GM12878 (cell line): ENCODE measurements at regions not wholly inside any gene's neighbourhood (a gene's known extent, or its start where the extent isn't known, plus 50 kb on each side); places are given as distances from the start of the nearest gene placed in this dataset.

ENCODE experiments used
- ATAC-seq: fragments of 200-7000 bp; cut with Tn5 transposase; 3 replicates; pipeline ENCODE4 v1.9.1; 2020; ENCODE audit warnings: mild to moderate bottlenecking, moderate library complexity
- BruUV-seq: library from RNA; stranded (reverse); fragments of 400-500 nt; replicated peaks from 2 replicates; lab custom pipeline; 2021; lab: Mats Ljungman, UMichigan
- CTCF ChIA-PET: fragments of 300-600 bp; sonication (Branson Sonifier 250); formaldehyde crosslinking; extraction: SDS; loops from one replicate; lab custom pipeline; 2021; ENCODE audit warnings: inconsistent platforms; lab: Yijun Ruan, JAX
- POLR2A ChIA-PET: fragments of 350-600 bp; formaldehyde crosslinking; extraction: SDS; loops from one replicate; lab custom pipeline; 2021; ENCODE audit warnings: inconsistent platforms; lab: Charles Lee
- RAD21 ChIA-PET: fragments of 300-600 bp; sonication (Branson Sonifier 250); formaldehyde crosslinking; loops from one replicate; lab custom pipeline; 2023; ENCODE audit warnings: antibody characterized with exemption; ENCODE audit not compliant: unreplicated experiment; lab: Charles Lee
- SMC1A ChIA-PET: fragments of 300-600 bp; sonication (Branson Sonifier 250); formaldehyde crosslinking; loops from one replicate; lab custom pipeline; 2023; ENCODE audit not compliant: unreplicated experiment, uncharacterized antibody; lab: Charles Lee
- DNase-seq: peaks from one replicate; pipeline ENCODE4 v3.0.0-alpha.2; 2011; ENCODE audit warnings: low read depth, low spot score
- FAIRE-seq: peaks from 3 replicates; lab custom pipeline; 2011; peaks lifted over from hg19 to GRCh38; lab: Jason Lieb, UNC
- H2AFZ ChIP-seq: 2 replicates; pipeline ENCODE4 v1.6.0; 2011; ENCODE audit warnings: low read depth, low read length, control low read depth; ENCODE audit not compliant: control insufficient read depth
- H3K27ac ChIP-seq: 2 replicates; pipeline ENCODE4 v1.5.1; 2011; ENCODE audit warnings: control low read depth; ENCODE audit not compliant: control insufficient read depth, insufficient read depth
- H3K27me3 ChIP-seq, 2 experiments: replicated peaks in 1 of 2; 2 replicates each; pipeline versions ENCODE4 v1.6.0 to v1.6.1; 2011; ENCODE audit warnings: low read length in 1 of 2; ENCODE audit not compliant: control insufficient read depth in 2 of 2, insufficient read depth in 2 of 2
- H3K36me3 ChIP-seq, 2 experiments: 2 replicates each; pipeline ENCODE4 v1.5.1; 2011; ENCODE audit warnings: low read length in 1 of 2; ENCODE audit not compliant: control insufficient read depth in 2 of 2, insufficient read depth in 2 of 2
- H3K4me1 ChIP-seq: 2 replicates; pipeline ENCODE4 v1.6.1; 2011; ENCODE audit warnings: mild to moderate bottlenecking, low read length, moderate library complexity, mixed read lengths; ENCODE audit not compliant: control insufficient read depth, insufficient read depth
- H3K4me2 ChIP-seq: 2 replicates; pipeline ENCODE4 v1.6.0; 2011; ENCODE audit warnings: control low read depth; ENCODE audit not compliant: control insufficient read depth, insufficient read depth
- H3K4me3 ChIP-seq: fragments of 200-600 bp; sonication (generic); 2 replicates; pipeline ENCODE4 v1.5.1; 2016
- H3K79me2 ChIP-seq: 2 replicates; pipeline ENCODE4 v1.6.0; 2011; ENCODE audit warnings: low read length; ENCODE audit not compliant: control insufficient read depth, insufficient read depth
- H3K9ac ChIP-seq: 2 replicates; pipeline ENCODE4 v1.8.0; 2011; ENCODE audit warnings: low read length, control low read depth, mixed read lengths; ENCODE audit not compliant: control insufficient read depth, insufficient read depth
- H3K9me3 ChIP-seq: replicated peaks from 3 replicates; pipeline ENCODE4 v1.5.1; 2011; ENCODE audit warnings: mild to moderate bottlenecking, low read length; ENCODE audit not compliant: control insufficient read depth, insufficient read depth
- H4K20me1 ChIP-seq: 2 replicates; pipeline ENCODE4 v1.6.0; 2011; ENCODE audit not compliant: control insufficient read depth, insufficient read depth
- CTCF ChIP-seq, 3 experiments: IDR thresholded peaks in 2 of 3; conservative IDR thresholded peaks in 1 of 3; 2 replicates each; pipeline ENCODE4 v1.5.1; 2011; ENCODE audit warnings: low read depth in 3 of 3, low read length in 3 of 3, mild to moderate bottlenecking in 3 of 3, control low read depth in 2 of 3, moderate library complexity in 2 of 3, inconsistent platforms in 1 of 3, mixed read lengths in 1 of 3; ENCODE audit not compliant: control insufficient read depth in 2 of 3, insufficient read depth in 1 of 3; ENCODE audit errors: extremely low read depth in 1 of 3
- ELK1 ChIP-seq: IDR thresholded peaks from 2 replicates; pipeline ENCODE4 v1.6.1; 2012; ENCODE audit warnings: low read depth, low read length, improper control_type of control experiment
- MXI1 ChIP-seq: fragments of 150-350 bp; IDR thresholded peaks from 2 replicates; pipeline ENCODE4 v1.6.1; 2011; ENCODE audit warnings: low read depth, mild to moderate bottlenecking, inconsistent platforms, low read length, improper control_type of control experiment
- PAX5 ChIP-seq: IDR thresholded peaks from 2 replicates; pipeline ENCODE4 v1.6.1; 2011; ENCODE audit warnings: low read depth, low read length, borderline replicate concordance
- PML ChIP-seq: IDR thresholded peaks from 2 replicates; pipeline ENCODE4 v1.6.1; 2012; ENCODE audit warnings: low read length, inconsistent platforms
- STAT1 ChIP-seq: fragments of 450-650 bp; conservative IDR thresholded peaks from 2 replicates; pipeline ENCODE4 v1.6.1; 2014; ENCODE audit warnings: antibody characterized with exemption, mild to moderate bottlenecking
- SUZ12 ChIP-seq: fragments of 200-600 bp; sonication (generic); IDR thresholded peaks from one replicate; pipeline ENCODE4 v1.6.1; 2018; ENCODE audit warnings: antibody characterized with exemption, mild to moderate bottlenecking; ENCODE audit not compliant: unreplicated experiment
- ZNF24 ChIP-seq: fragments of 450-650 bp; IDR thresholded peaks from 2 replicates; pipeline ENCODE4 v1.6.1; 2017; ENCODE audit warnings: antibody characterized with exemption, mild to moderate bottlenecking
- WGBS: methylation state at CpG from one replicate; pipeline ENCODE4 v1.1.6; 2016; ENCODE audit warnings: low lambda C conversion rate; ENCODE audit not compliant: insufficient replicate concordance, insufficient coverage; ENCODE audit errors: missing lambda C conversion rate; 5-methylcytosine and 5-hydroxymethylcytosine counted together
- in situ Hi-C: fragments of 300-500 bp; cut with MboI; formaldehyde crosslinking; loops from 9 replicates; pipeline ENCODE4 v1.14.3; 2018; ENCODE audit warnings: mixed read lengths
- intact Hi-C: fragments of 100-400 bp; cut with micrococcal nuclease; formaldehyde crosslinking; loops from one replicate; pipeline ENCODE4 v1.14.2; 2022; ENCODE audit not compliant: unreplicated experiment

- RAD21 ChIA-PET = no interaction called here
- POLR2A ChIA-PET = no interaction called here
- no peak for FAIRE-seq
- intact Hi-C loops = no loop called here
- Histone ChIP-seq H2AFZ (no peak overlapping the region), H3K4me3 (no peak overlapping the region)
- TF ChIP-seq ZNF24 (no peak), MXI1 (no peak), STAT1 (no peak), SUZ12 (no peak), PAX5 (no peak), CTCF (IDR thresholded peaks at IDR 0.05 in 2 of 3, conservative IDR thresholded peaks at IDR 0.05 in 1 of 3; ENCODE audit: control insufficient read depth in 2 of 3, extremely low read depth in 1 of 3, insufficient read depth in 1 of 3, low read depth in 3 of 3, low read length in 3 of 3) (no peak), PML (no peak), ELK1 (no peak)
- TF ChIP-seq, all 136 proteins: peak for 0
- H3K27me3 ChIP-seq = no peaks in the 10 kb centered on the region
- H3K79me2 ChIP-seq = no peaks in the 10 kb centered on the region
- DNase-seq (no peak), ATAC-seq (no peak)
- in situ Hi-C loops = loop anchor here (10.0 kb wide), 1 partner anchor 407 kb away; no protein-coding TSS in a partner anchor
- no peak overlapping the region for H3K9ac ChIP-seq
- H3K9me3 ChIP-seq = no peaks in the 10 kb centered on the region
- no TSS peak for BruUV-seq
- no peaks in the 10 kb centered on the region for H4K20me1 ChIP-seq
- no peak overlapping the region for H3K27ac ChIP-seq
- ChIA-PET CTCF (interaction anchor here (1.7 kb wide), 1 partner anchor 414 kb away, joined by 5 read pairs; no protein-coding TSS in a partner anchor), SMC1A (interaction anchor here (1.2 kb wide), 1 partner anchor 298 kb away, joined by 4 read pairs; no protein-coding TSS in a partner anchor)
- H3K4me1 ChIP-seq = no peaks in the 10 kb centered on the region
- 79% methylated on average over 2 of the region's 2 CpGs for WGBS
- H3K4me2 ChIP-seq = no peak overlapping the region
- no peaks in the 10 kb centered on the region for H3K36me3 ChIP-seq
These were observed 304.4 kb downstream of the DUSP6 start for GRCh38 chr12:89047856-89048418.
